Upper lobe of left lung (tissue), 6 donors: ENCODE measurements at regions not wholly inside any gene's neighbourhood (a gene's known extent, or its start where the extent isn't known, plus 50 kb on each side); places are given as distances from the start of the nearest gene placed in this dataset.

ENCODE experiments used
- ATAC-seq, 2 donors: fragments of 200-7000 bp; cut with Tn5 transposase; one replicate each; pipeline ENCODE4 v1.9.1; 2022; ENCODE audit warnings: mild to moderate bottlenecking in 2 of 2, moderate library complexity in 2 of 2; ENCODE audit not compliant: low FRiP score in 2 of 2
- DNase-seq, 2 donors: peaks; one replicate each; pipeline ENCODE4 v3.0.0-alpha.2; 2019 to 2020
- H3K27ac ChIP-seq, 4 donors: fragments of 200-600 bp; sonication (generic); one replicate each; pipeline ENCODE4 v1.5.1; 2016 to 2019
- H3K27me3 ChIP-seq, 4 donors: fragments of 200-600 bp; sonication (generic); one replicate each; pipeline ENCODE4 v1.5.1; 2017 to 2019
- H3K36me3 ChIP-seq, 4 donors: fragments of 200-600 bp; sonication (generic); one replicate each; pipeline ENCODE4 v1.5.1; 2016 to 2019
- H3K4me1 ChIP-seq, 4 donors: fragments of 200-600 bp; sonication (generic); one replicate each; pipeline ENCODE4 v1.5.1; 2018 to 2019
- H3K4me3 ChIP-seq, 4 donors: fragments of 200-600 bp; sonication (generic); one replicate each; pipeline ENCODE4 v1.5.1; 2017 to 2019; ENCODE audit warnings: mild to moderate bottlenecking in 2 of 4, moderate library complexity in 1 of 4
- H3K9me3 ChIP-seq, 4 donors: fragments of 200-600 bp; sonication (generic); one replicate each; pipeline ENCODE4 v1.5.1; 2018 to 2019
- CTCF ChIP-seq, 6 experiments: fragments of 450-650 bp in 4 of 6; fragments of 200-600 bp in 2 of 6; sonication (generic) in 2 of 6; IDR thresholded peaks; one replicate each; pipeline ENCODE4 v1.5.1; 2016 to 2019; ENCODE audit warnings: antibody characterized with exemption in 6 of 6
- EP300 ChIP-seq, 4 donors: sonication (generic); formaldehyde crosslinking; IDR thresholded peaks; one replicate each; pipeline ENCODE4 v1.5.1; 2017; ENCODE audit warnings: antibody characterized with exemption in 4 of 4, control low read depth in 2 of 4
- POLR2A ChIP-seq, 4 donors: fragments of 450-650 bp; IDR thresholded peaks; one replicate each; pipeline ENCODE4 v1.5.1; 2016 to 2017; ENCODE audit warnings: antibody characterized with exemption in 4 of 4, mild to moderate bottlenecking in 2 of 4
- POLR2AphosphoS5 ChIP-seq, 2 donors: sonication (generic); formaldehyde crosslinking; IDR thresholded peaks; one replicate each; pipeline ENCODE4 v1.5.1; 2017; ENCODE audit warnings: antibody characterized with exemption in 2 of 2
- WGBS, 2 donors: methylation state at CpG; one replicate each; pipeline ENCODE4 v1.1.5; 2017 to 2018; 5-methylcytosine and 5-hydroxymethylcytosine counted together
- donor health status: DM: no; HTN: no; CAD: no; lungs with moderate emphysema.
- donor health status: DM: no; HTN: yes; CAD: no; lungs with severe emphysema.

GRCh38 chr5:130385656-130386055 is 481.4 kb downstream of the CHSY3 start:
- Histone ChIP-seq H3K27me3 (no peaks in the 10 kb centered on the region), H3K9me3 (no peaks in the 10 kb centered on the region), H3K36me3 (no peaks in the 10 kb centered on the region), H3K4me1 (no peaks in the 10 kb centered on the region), H3K27ac (no peak overlapping the region), H3K4me3 (no peak overlapping the region)
- no peak for TF ChIP-seq CTCF (IDR thresholded peaks at IDR 0.05)
- TF ChIP-seq POLR2A (IDR thresholded peaks at IDR 0.05), result no peak
- no peak for TF ChIP-seq EP300 (IDR thresholded peaks at IDR 0.05)
- ATAC-seq (no peak), DNase-seq (no peak)
- 44 to 52% methylated on average over 2 of the region's 2 CpGs for WGBS, 2 donors

- no peaks in the 10 kb centered on the region for H3K27me3 ChIP-seq
- no peak overlapping the region for H3K27ac ChIP-seq
- ATAC-seq, result no peak
- 39 to 45% methylated on average over 2 of the region's 2 CpGs for WGBS, 2 donors
- H3K9me3 ChIP-seq, result no peaks in the 10 kb centered on the region
- no peak overlapping the region for H3K4me3 ChIP-seq
- no peaks in the 10 kb centered on the region for H3K4me1 ChIP-seq
- TF ChIP-seq EP300 (IDR thresholded peaks at IDR 0.05) (peak in 1 of 4 donors; percentile 26), CTCF (IDR thresholded peaks at IDR 0.05) (no peak)
- no peak for DNase-seq
- no peaks in the 10 kb centered on the region for H3K36me3 ChIP-seq
Observed at GRCh38 chr5:130365956-130366355, 461.7 kb downstream of the CHSY3 start.

GRCh38 chr5:130350131-130350530 is 445.9 kb downstream of the CHSY3 start:
- no peak for DNase-seq
- no peaks in the 10 kb centered on the region for H3K36me3 ChIP-seq
- TF ChIP-seq EP300 (IDR thresholded peaks at IDR 0.05) (no peak), POLR2A (IDR thresholded peaks at IDR 0.05) (no peak), POLR2AphosphoS5 (IDR thresholded peaks at IDR 0.05) (no peak), CTCF (IDR thresholded peaks at IDR 0.05) (no peak)

GRCh38 chr5:130337179-130337888 is 433.1 kb downstream of the CHSY3 start:
- ATAC-seq (peak in 1 of 2 donors; percentile 45), DNase-seq (peak in 1 of 2 donors; percentile 17)
- H3K36me3 ChIP-seq, result no peaks in the 10 kb centered on the region
- H3K27me3 ChIP-seq, result no peaks in the 10 kb centered on the region
- 66 to 70% methylated on average over 7 of the region's 7 CpGs for whole genome bisulfite sequencing, 2 donors
- TF ChIP-seq EP300 (IDR thresholded peaks at IDR 0.05) (no peak), CTCF (IDR thresholded peaks at IDR 0.05) (no peak), POLR2A (IDR thresholded peaks at IDR 0.05) (no peak), POLR2AphosphoS5 (IDR thresholded peaks at IDR 0.05) (no peak)
- no peaks in the 10 kb centered on the region for H3K9me3 ChIP-seq
- H3K27ac ChIP-seq, result no peak overlapping the region
- H3K4me1 ChIP-seq, result no peaks in the 10 kb centered on the region
- H3K4me3 ChIP-seq, result no peak overlapping the region

More at GRCh38 chr5:130350131-130350530, 445.9 kb downstream of the CHSY3 start:
- Histone ChIP-seq H3K9me3 (no peaks in the 10 kb centered on the region), H3K27ac (no peak overlapping the region), H3K27me3 (no peaks in the 10 kb centered on the region), H3K4me3 (no peak overlapping the region), H3K4me1 (no peaks in the 10 kb centered on the region)
- 91 to 92% methylated on average over 8 of the region's 8 CpGs for WGBS, 2 donors
- ATAC-seq, result no peak

GRCh38 chr5:130335117-130335516 is 430.9 kb downstream of the CHSY3 start:
- Histone ChIP-seq H3K4me3 (no peak overlapping the region), H3K27me3 (no peaks in the 10 kb centered on the region), H3K27ac (no peak overlapping the region), H3K4me1 (no peaks in the 10 kb centered on the region), H3K9me3 (peaks cover 0 to 7% (median 2%) of the 10 kb centered on the region in 4 donors), H3K36me3 (no peaks in the 10 kb centered on the region)
- WGBS, 2 donors, result 82 to 86% methylated on average over 1 of the region's 1 CpG
- no peak for ATAC-seq
- TF ChIP-seq EP300 (IDR thresholded peaks at IDR 0.05) (no peak), CTCF (IDR thresholded peaks at IDR 0.05) (no peak), POLR2AphosphoS5 (IDR thresholded peaks at IDR 0.05) (no peak), POLR2A (IDR thresholded peaks at IDR 0.05) (no peak)
- no peak for DNase-seq
